GM19193 (cell line): ENCODE measurements at regions not wholly inside any gene's neighbourhood (a gene's known extent, or its start where the extent isn't known, plus 50 kb on each side); places are given as distances from the start of the nearest gene placed in this dataset.

ENCODE experiments used
- POLR2A ChIP-seq: IDR thresholded peaks from 4 replicates; pipeline ENCODE4 v1.6.1; 2011; ENCODE audit not compliant: insufficient read depth, insufficient read length; ENCODE audit errors: extremely low read depth

GRCh38 chr3:72383230-72383629, 465.0 kb downstream of the SHQ1 start:
- no peak for TF ChIP-seq POLR2A

GRCh38 chr3:72382460-72382859, 465.8 kb downstream of the SHQ1 start:
- TF ChIP-seq POLR2A: no peak

GRCh38 chr3:72381584-72381983, 466.7 kb downstream of the SHQ1 start:
- TF ChIP-seq POLR2A: no peak

GRCh38 chr3:72380711-72381493, 467.3 kb downstream of the SHQ1 start:
- TF ChIP-seq POLR2A: no peak

GRCh38 chr3:72380193-72380592, 468.1 kb downstream of the SHQ1 start:
- no peak for TF ChIP-seq POLR2A

- no peak for TF ChIP-seq POLR2A
Measured at GRCh38 chr3:72379500-72380187, 468.6 kb downstream of the SHQ1 start.

GRCh38 chr3:72378287-72378686, 470.0 kb downstream of the SHQ1 start:
- no peak for TF ChIP-seq POLR2A

GRCh38 chr3:72376956-72377710, 471.1 kb downstream of the SHQ1 start:
- TF ChIP-seq POLR2A: no peak

- no peak for TF ChIP-seq POLR2A
Measured at GRCh38 chr3:72375237-72376076, 472.8 kb downstream of the SHQ1 start.

GRCh38 chr3:72373139-72373538, 475.1 kb downstream of the SHQ1 start:
- no peak for TF ChIP-seq POLR2A

GRCh38 chr3:72372161-72372560, 476.1 kb downstream of the SHQ1 start:
- no peak for TF ChIP-seq POLR2A

GRCh38 chr3:72371431-72371830, 476.8 kb downstream of the SHQ1 start:
- no peak for TF ChIP-seq POLR2A

GRCh38 chr3:72370947-72371346, 477.3 kb downstream of the SHQ1 start:
- TF ChIP-seq POLR2A: no peak

- TF ChIP-seq POLR2A: no peak
Measured at GRCh38 chr3:72369681-72370080, 478.6 kb downstream of the SHQ1 start.
